Mucosa of stomach (tissue), 1 donor: ENCODE measurements at regions not wholly inside any gene's neighbourhood (a gene's known extent, or its start where the extent isn't known, plus 50 kb on each side); places are given as distances from the start of the nearest gene placed in this dataset.
"Not testable (repeated sequence)": the region's sequence is repeated elsewhere in the genome, so short reads cannot be mapped to it uniquely, and the experiment has no call there.

ENCODE experiments used
- H3K27me3 ChIP-seq: one replicate; pipeline ENCODE4 v1.7.0; 2013; ENCODE audit warnings: mild to moderate bottlenecking, low read length; ENCODE audit not compliant: control insufficient read depth, insufficient read depth
- H3K36me3 ChIP-seq: one replicate; pipeline ENCODE4 v1.7.0; 2013; ENCODE audit warnings: low read length; ENCODE audit not compliant: control insufficient read depth, insufficient read depth
- H3K4me1 ChIP-seq: one replicate; pipeline ENCODE4 v1.7.0; 2013; ENCODE audit warnings: mild to moderate bottlenecking, low read length; ENCODE audit not compliant: control insufficient read depth, insufficient read depth
- H3K4me3 ChIP-seq: one replicate; pipeline ENCODE4 v1.7.0; 2013; ENCODE audit warnings: low read length
- H3K9ac ChIP-seq: one replicate; pipeline ENCODE4 v1.7.0; 2013; ENCODE audit warnings: mild to moderate bottlenecking, low read length, moderate library complexity
- H3K9me3 ChIP-seq: one replicate; pipeline ENCODE4 v1.7.0; 2013; ENCODE audit warnings: mild to moderate bottlenecking, low read length, moderate library complexity; ENCODE audit not compliant: control insufficient read depth
- donor health status: Pancreatic carcinoma.

DNA sequence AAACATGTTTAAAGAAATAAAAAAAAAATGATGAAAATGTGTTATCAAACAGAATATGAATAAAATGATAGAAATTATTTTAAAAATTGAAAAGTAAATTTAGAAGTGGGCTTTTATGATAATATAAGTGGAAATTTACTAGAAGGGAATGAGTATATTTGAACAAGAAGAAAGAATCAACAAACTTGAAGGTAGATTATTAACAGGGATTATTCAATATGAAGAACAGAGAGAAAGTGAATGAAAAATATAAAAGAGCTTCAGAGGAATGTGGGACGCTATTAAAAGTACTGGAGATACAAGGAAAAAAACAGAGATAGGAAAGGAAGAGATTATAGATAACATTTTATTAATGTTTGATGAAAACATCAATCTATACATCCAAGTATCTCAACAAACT is 1014.4 kb upstream of the CITED2 start:
- Histone ChIP-seq H3K27me3 (no peaks in the 10 kb centered on the region), H3K4me1 (no peaks in the 10 kb centered on the region), H3K9ac (no peak overlapping the region), H3K9me3 (no peaks in the 10 kb centered on the region), H3K36me3 (no peaks in the 10 kb centered on the region), H3K4me3 (no peak overlapping the region)

DNA sequence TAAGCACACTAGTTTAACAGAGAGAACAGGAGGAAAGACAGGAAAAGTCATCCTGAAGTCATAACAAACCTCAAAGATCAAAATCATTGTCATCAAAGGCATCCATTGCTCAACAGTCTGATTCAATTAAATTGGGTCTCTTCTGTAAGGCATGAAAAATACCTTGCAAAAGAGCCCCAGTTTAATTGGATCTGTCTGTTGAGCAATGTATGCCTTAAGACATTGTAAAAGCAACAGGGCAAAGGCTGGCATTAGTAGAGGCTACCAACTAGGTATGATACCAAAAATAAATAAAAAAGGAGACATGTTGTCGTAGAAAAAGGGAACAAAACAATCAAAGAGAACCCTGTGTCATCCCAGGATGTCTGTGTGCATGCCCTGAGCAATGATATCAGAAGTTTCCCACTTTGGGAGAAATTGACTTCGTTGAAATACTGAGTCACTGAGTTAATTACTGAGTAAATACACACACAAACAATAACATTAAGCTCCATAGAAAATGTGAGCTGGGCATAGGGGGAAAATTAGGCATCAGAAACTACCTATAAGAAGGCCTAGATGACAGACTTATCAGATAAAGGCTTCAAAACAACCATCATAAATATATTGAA is 1013.8 kb upstream of the CITED2 start:
- H3K4me1 ChIP-seq: no peaks in the 10 kb centered on the region
- H3K27me3 ChIP-seq: no peaks in the 10 kb centered on the region
- no peak overlapping the region for H3K4me3 ChIP-seq
- no peak overlapping the region for H3K9ac ChIP-seq
- H3K9me3 ChIP-seq: no peaks in the 10 kb centered on the region
- H3K36me3 ChIP-seq: no peaks in the 10 kb centered on the region

DNA sequence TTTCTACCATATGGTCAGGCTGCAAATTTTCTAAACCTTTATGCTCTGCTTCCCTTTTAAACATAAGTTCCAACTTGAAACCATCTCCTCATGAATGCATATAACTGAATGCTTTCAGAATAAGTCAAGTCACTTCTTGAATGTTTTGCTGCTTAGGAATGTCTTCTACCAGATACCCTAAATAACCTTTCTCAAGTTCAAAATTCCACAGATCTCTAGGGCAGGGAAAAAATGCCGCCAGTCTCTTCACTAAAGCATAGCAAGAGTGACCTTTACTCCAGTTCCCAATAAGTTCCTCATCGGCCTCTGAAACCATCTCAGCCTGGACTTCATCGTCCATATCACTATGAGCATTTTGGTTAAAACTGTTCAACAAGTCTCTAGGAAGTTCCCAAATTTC is 1011.2 kb upstream of the CITED2 start:
- Histone ChIP-seq H3K4me3 (no peak overlapping the region), H3K36me3 (no peaks in the 10 kb centered on the region), H3K27me3 (no peaks in the 10 kb centered on the region), H3K4me1 (no peaks in the 10 kb centered on the region), H3K9ac (no peak overlapping the region), H3K9me3 (no peaks in the 10 kb centered on the region)

DNA sequence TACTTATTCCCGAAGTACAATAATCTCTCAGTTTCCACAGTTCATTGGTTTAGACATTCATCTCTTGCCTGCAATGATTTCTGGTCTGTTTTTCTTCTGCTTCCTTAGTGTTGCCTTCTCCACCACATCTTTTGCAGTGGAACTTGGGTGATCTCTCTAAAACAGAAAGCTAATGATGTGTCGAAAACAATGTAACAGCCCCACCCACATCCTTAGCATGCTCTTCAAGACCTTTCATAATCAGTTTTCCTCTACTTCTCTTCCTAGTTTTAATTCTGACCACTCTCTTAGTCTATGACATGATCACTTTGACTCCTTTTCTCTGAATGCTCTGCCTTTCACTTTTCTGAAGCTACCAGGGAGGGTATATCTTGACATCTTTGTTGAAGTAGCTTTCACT is 1007.9 kb upstream of the CITED2 start:
- no peak overlapping the region for H3K4me3 ChIP-seq
- H3K27me3 ChIP-seq: no peaks in the 10 kb centered on the region
- no peaks in the 10 kb centered on the region for H3K36me3 ChIP-seq
- no peak overlapping the region for H3K9ac ChIP-seq
- H3K4me1 ChIP-seq: no peaks in the 10 kb centered on the region
- no peaks in the 10 kb centered on the region for H3K9me3 ChIP-seq

DNA sequence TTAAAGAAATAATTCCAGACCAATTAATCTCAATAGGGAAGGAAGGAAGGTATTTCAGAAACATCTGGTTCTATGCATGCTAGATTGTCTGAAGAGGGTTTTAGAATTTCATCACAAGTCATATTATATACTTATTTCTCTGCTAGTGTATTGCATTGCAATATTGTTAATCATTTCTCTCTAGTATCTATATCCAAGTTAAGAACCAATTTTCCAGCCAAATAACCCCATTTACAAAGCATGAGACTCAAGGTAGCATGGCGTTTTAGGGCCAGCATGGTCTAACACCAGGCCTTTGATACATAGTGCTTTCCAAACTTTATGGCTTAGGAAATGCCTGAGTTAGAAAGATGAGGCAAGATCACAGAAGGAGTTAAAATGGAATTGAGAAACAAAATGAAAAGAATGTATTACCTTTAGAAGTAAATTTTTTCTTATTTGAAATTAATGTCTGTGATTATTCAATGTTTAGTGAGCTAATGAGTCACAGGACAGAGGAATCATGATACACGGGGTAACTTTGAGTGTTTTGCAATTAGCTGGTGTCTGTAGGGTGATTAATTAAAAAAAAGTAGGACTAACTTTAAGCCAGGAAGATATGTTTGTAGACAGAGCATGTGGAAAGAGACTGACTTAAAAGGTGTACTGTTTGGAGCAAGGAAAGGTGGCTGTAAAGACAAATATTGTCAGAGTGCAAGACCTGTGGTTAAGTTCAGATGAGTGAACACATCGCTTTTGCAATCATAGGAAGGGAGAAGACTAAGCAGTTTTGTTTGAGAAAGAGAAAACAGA is 1006.2 kb upstream of the CITED2 start:
- Histone ChIP-seq H3K36me3 (no peaks in the 10 kb centered on the region), H3K4me1 (no peaks in the 10 kb centered on the region)

DNA sequence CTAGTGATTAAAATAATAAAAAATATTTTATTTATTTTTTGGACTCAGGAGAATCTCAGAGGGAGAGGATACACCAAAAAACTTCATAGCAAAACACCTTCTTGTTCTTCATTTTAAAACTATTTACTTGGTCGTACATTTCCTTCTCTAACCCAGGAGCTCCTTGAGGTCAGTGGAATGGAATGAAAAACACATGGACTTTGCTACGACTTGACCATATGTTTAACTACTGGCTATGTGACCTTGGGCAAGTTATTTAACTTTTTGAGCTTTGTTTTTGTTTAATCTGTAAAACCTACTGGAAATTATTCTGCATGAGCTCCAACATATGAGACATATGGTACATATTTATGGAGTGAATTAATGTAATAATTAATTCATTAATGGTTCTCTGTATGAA is 1005.5 kb upstream of the CITED2 start:
- Histone ChIP-seq H3K27me3 (no peaks in the 10 kb centered on the region), H3K9me3 (no peaks in the 10 kb centered on the region), H3K4me3 (no peak overlapping the region), H3K4me1 (no peaks in the 10 kb centered on the region), H3K9ac (no peak overlapping the region), H3K36me3 (no peaks in the 10 kb centered on the region)

More for the DNA sequence above, 1006.2 kb upstream of the CITED2 start:
- Histone ChIP-seq H3K4me3 (no peak overlapping the region), H3K9me3 (no peaks in the 10 kb centered on the region), H3K9ac (no peak overlapping the region), H3K27me3 (no peaks in the 10 kb centered on the region)

GRCh38 chr6:140376209-140376608 is 1001.8 kb upstream of the CITED2 start:
- Histone ChIP-seq H3K4me3 (no peak overlapping the region), H3K9me3 (no peaks in the 10 kb centered on the region), H3K36me3 (no peaks in the 10 kb centered on the region), H3K9ac (no peak overlapping the region), H3K27me3 (no peaks in the 10 kb centered on the region), H3K4me1 (no peaks in the 10 kb centered on the region)

DNA sequence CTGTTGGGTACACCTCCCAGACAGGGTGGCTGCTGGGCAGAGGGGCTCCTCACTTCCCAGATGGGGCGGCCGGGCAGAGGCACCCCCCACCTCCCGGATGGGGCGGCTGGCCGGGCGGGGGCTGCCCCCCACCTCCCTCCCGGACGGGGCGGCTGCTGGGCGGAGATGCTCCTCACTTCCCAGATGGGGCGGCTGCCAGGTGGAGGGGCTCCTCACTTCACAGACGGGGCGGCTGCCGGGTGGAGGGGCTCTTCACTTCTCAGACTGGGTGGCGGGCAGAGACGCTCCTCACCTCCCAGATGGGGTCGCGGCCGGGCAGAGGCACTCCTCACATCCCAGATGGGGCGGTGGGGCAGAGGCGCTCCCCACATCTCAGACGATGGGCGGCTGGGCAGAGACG is 999.3 kb upstream of the CITED2 start:
- not testable (repeated sequence) for H3K9ac ChIP-seq, H3K4me1 ChIP-seq, H3K9me3 ChIP-seq, H3K27me3 ChIP-seq, H3K36me3 ChIP-seq, H3K4me3 ChIP-seq

GRCh38 chr6:140372064-140372463 is 997.6 kb upstream of the CITED2 start:
- Histone ChIP-seq H3K4me3 (no peak overlapping the region), H3K9ac (no peak overlapping the region), H3K36me3 (no peaks in the 10 kb centered on the region), H3K4me1 (no peaks in the 10 kb centered on the region), H3K27me3 (no peaks in the 10 kb centered on the region), H3K9me3 (no peaks in the 10 kb centered on the region)

GRCh38 chr6:140370976-140371870 is 996.8 kb upstream of the CITED2 start:
- no peaks in the 10 kb centered on the region for H3K36me3 ChIP-seq
- no peaks in the 10 kb centered on the region for H3K4me1 ChIP-seq
- H3K9me3 ChIP-seq: no peaks in the 10 kb centered on the region
- no peaks in the 10 kb centered on the region for H3K27me3 ChIP-seq
- H3K9ac ChIP-seq: no peak overlapping the region
- no peak overlapping the region for H3K4me3 ChIP-seq

GRCh38 chr6:140370441-140370840 is 996.0 kb upstream of the CITED2 start:
- Histone ChIP-seq H3K36me3 (no peaks in the 10 kb centered on the region), H3K27me3 (no peaks in the 10 kb centered on the region), H3K4me3 (no peak overlapping the region), H3K9ac (no peak overlapping the region), H3K4me1 (no peaks in the 10 kb centered on the region), H3K9me3 (no peaks in the 10 kb centered on the region)

- Histone ChIP-seq H3K9ac (no peak overlapping the region), H3K27me3 (no peaks in the 10 kb centered on the region), H3K9me3 (no peaks in the 10 kb centered on the region), H3K4me3 (no peak overlapping the region), H3K4me1 (no peaks in the 10 kb centered on the region), H3K36me3 (no peaks in the 10 kb centered on the region)
Measured at GRCh38 chr6:140366991-140367390, 992.5 kb upstream of the CITED2 start.
